Motor neuron (in vitro differentiated cells): ENCODE measurements at regions not wholly inside any gene's neighbourhood (a gene's known extent, or its start where the extent isn't known, plus 50 kb on each side); places are given as distances from the start of the nearest gene placed in this dataset.

ENCODE experiments used
- ATAC-seq, 8 experiments: fragments of 200-7000 bp; cut with Tn5 transposase; replicated peaks in 6 of 8; 2 replicates each; pipeline ENCODE4 v1.8.0; 2021; ENCODE audit warnings: mild to moderate bottlenecking in 8 of 8, moderate library complexity in 8 of 8
- H3K27ac ChIP-seq, 2 donors: fragments of 250-450 bp; sonication (Bioruptor Pico); 2 replicates each; pipeline ENCODE4 v1.9.0; 2021; ENCODE audit warnings: antibody characterized with exemption in 2 of 2, mild to moderate bottlenecking in 2 of 2, moderate library complexity in 1 of 2
- H3K4me1 ChIP-seq, 2 donors: fragments of 250-450 bp; sonication (Bioruptor Pico); replicated peaks in 1 of 2; 2 replicates each; pipeline ENCODE4 v1.6.1; 2021; ENCODE audit warnings: antibody characterized with exemption in 2 of 2, mild to moderate bottlenecking in 2 of 2, moderate library complexity in 1 of 2
- H3K4me3 ChIP-seq, 5 donors: fragments of 250-450 bp; sonication (Bioruptor Pico); 2 replicates each; pipeline ENCODE4 v1.9.0; 2021; ENCODE audit warnings: antibody characterized with exemption in 5 of 5, mild to moderate bottlenecking in 5 of 5, moderate library complexity in 4 of 5
- WGBS, 10 experiments: fragments of 450-650 bp; shearing (Covaris generic); methylation state at CpG; one replicate each; pipeline ENCODE4 v1.0.0; 2022; 5-methylcytosine and 5-hydroxymethylcytosine counted together
- in situ Hi-C, 9 experiments: fragments of 400-800 bp; cut with MboI; loops; one replicate each; pipeline ENCODE4 v1.15.0; 2021; ENCODE audit warnings: low sequenced_read_pairs in 9 of 9, low pct_unique_long_range_greater_than_20kb in 2 of 9; ENCODE audit not compliant: unreplicated experiment in 9 of 9

GRCh38 chr16:63975669-63976068, 1146.2 kb downstream of the CDH11 start:
- in situ Hi-C loops, result no loop called here
- H3K4me1 ChIP-seq, result peaks cover 3 to 4% of the 10 kb centered on the region in 2 donors
- H3K27ac ChIP-seq, result no peak overlapping the region
- 23 to 100% (median 93%) methylated on average over 1 to 3 of the region's 3 CpGs; no CpG with 5 or more reads in 3 of the 10 experiments for WGBS, 10 experiments
- no peak for ATAC-seq
- H3K4me3 ChIP-seq, result no peak overlapping the region

- in situ Hi-C loops, result no loop called here
- peaks cover 0 to 2% of the 10 kb centered on the region in 2 donors for H3K4me1 ChIP-seq
These were observed 1153.9 kb downstream of the CDH11 start for GRCh38 chr16:63967966-63968365.

GRCh38 chr16:63960321-63960720, 1161.5 kb downstream of the CDH11 start:
- no peak for ATAC-seq
- Histone ChIP-seq H3K4me3 (no peak overlapping the region), H3K27ac (no peak overlapping the region), H3K4me1 (peaks cover 0 to 7% of the 10 kb centered on the region in 2 donors)
- in situ Hi-C loops, result no loop called here

More at GRCh38 chr16:63967966-63968365, 1153.9 kb downstream of the CDH11 start:
- 0 to 89% (median 57%) methylated on average over 1 of the region's 1 CpG for WGBS, 10 experiments
- H3K27ac ChIP-seq, result no peak overlapping the region
- no peak for ATAC-seq
- H3K4me3 ChIP-seq, result no peak overlapping the region

- no peak overlapping the region for H3K27ac ChIP-seq
- no peak overlapping the region for H3K4me3 ChIP-seq
- in situ Hi-C loops, result no loop called here
- no peak for ATAC-seq
- H3K4me1 ChIP-seq, result no peaks in the 10 kb centered on the region
- 5 to 100% (median 98%) methylated on average over 1 to 2 of the region's 2 CpGs for WGBS, 10 experiments
These were observed 1174.8 kb downstream of the CDH11 start for GRCh38 chr16:63947022-63947421.

GRCh38 chr16:63945806-63946205, 1176.1 kb downstream of the CDH11 start:
- H3K4me3 ChIP-seq, result no peak overlapping the region
- H3K27ac ChIP-seq, result no peak overlapping the region
- in situ Hi-C loops, result no loop called here
- H3K4me1 ChIP-seq, result no peaks in the 10 kb centered on the region
- WGBS, 10 experiments, result 0 to 100% (median 48%) methylated on average over 1 of the region's 1 CpG; no CpG with 5 or more reads in 2 of the 10 experiments
- peak in 1 of 8 experiments; percentile 24 for ATAC-seq

GRCh38 chr16:63943566-63943965, 1178.3 kb downstream of the CDH11 start:
- in situ Hi-C loops, result no loop called here
- ATAC-seq, result no peak
- WGBS, 10 experiments, result 20 to 100% (median 81%) methylated on average over 1 to 6 of the region's 6 CpGs; no CpG with 5 or more reads in 3 of the 10 experiments
- H3K27ac ChIP-seq, result no peak overlapping the region
- H3K4me1 ChIP-seq, result no peaks in the 10 kb centered on the region
- H3K4me3 ChIP-seq, result no peak overlapping the region

GRCh38 chr16:63938661-63939060, 1183.2 kb downstream of the CDH11 start:
- in situ Hi-C loops, result no loop called here
- 13 to 100% (median 87%) methylated on average over 1 to 4 of the region's 4 CpGs for WGBS, 10 experiments
- Histone ChIP-seq H3K4me1 (peaks cover 0 to 3% of the 10 kb centered on the region in 2 donors), H3K27ac (no peak overlapping the region), H3K4me3 (no peak overlapping the region)
- no peak for ATAC-seq

- 0 to 100% (median 58%) methylated on average over 1 to 3 of the region's 3 CpGs; no CpG with 5 or more reads in 1 of the 10 experiments for WGBS, 10 experiments
- peaks cover 0 to 3% of the 10 kb centered on the region in 2 donors for H3K4me1 ChIP-seq
- H3K4me3 ChIP-seq, result no peak overlapping the region
- H3K27ac ChIP-seq, result no peak overlapping the region
- in situ Hi-C loops, result no loop called here
- ATAC-seq, result no peak
These were observed 1188.0 kb downstream of the CDH11 start for GRCh38 chr16:63933841-63934240.

- H3K4me3 ChIP-seq, result no peak overlapping the region
- H3K4me1 ChIP-seq, result no peaks in the 10 kb centered on the region
- H3K27ac ChIP-seq, result no peak overlapping the region
- WGBS, 10 experiments, result 7 to 100% (median 93%) methylated on average over 1 to 4 of the region's 4 CpGs; no CpG with 5 or more reads in 1 of the 10 experiments
- ATAC-seq, result no peak
- in situ Hi-C loops, result no loop called here
These were observed 1193.4 kb downstream of the CDH11 start for GRCh38 chr16:63928421-63928820.

GRCh38 chr16:63925221-63925620, 1196.6 kb downstream of the CDH11 start:
- 25 to 94% (median 66%) methylated on average over 1 to 5 of the region's 5 CpGs for WGBS, 10 experiments

GRCh38 chr16:63922560-63922959, 1199.3 kb downstream of the CDH11 start:
- Histone ChIP-seq H3K4me1 (no peaks in the 10 kb centered on the region), H3K4me3 (no peak overlapping the region), H3K27ac (no peak overlapping the region)
- ATAC-seq, result peak; percentile 37 to 96 (median 82)
- in situ Hi-C loops, result no loop called here

More at GRCh38 chr16:63925221-63925620, 1196.6 kb downstream of the CDH11 start:
- Histone ChIP-seq H3K4me1 (no peaks in the 10 kb centered on the region), H3K4me3 (no peak overlapping the region), H3K27ac (no peak overlapping the region)
- ATAC-seq, result no peak
- in situ Hi-C loops, result no loop called here

GRCh38 chr16:63921737-63922295, 1200.0 kb downstream of the CDH11 start:
- Histone ChIP-seq H3K27ac (no peak overlapping the region), H3K4me3 (no peak overlapping the region), H3K4me1 (no peaks in the 10 kb centered on the region)
- in situ Hi-C loops, result no loop called here
- peak in 1 of 8 experiments; percentile 27 for ATAC-seq
- WGBS, 10 experiments, result 0 to 100% (median 82%) methylated on average over 1 to 3 of the region's 3 CpGs

- Histone ChIP-seq H3K4me3 (no peak overlapping the region), H3K4me1 (no peaks in the 10 kb centered on the region), H3K27ac (no peak overlapping the region)
- in situ Hi-C loops, result no loop called here
- no peak for ATAC-seq
- WGBS, 10 experiments, result 20 to 100% (median 100%) methylated on average over 1 of the region's 1 CpG; no CpG with 5 or more reads in 2 of the 10 experiments
These were observed 1208.6 kb downstream of the CDH11 start for GRCh38 chr16:63913290-63913689.

- in situ Hi-C loops, result no loop called here
- no peak for ATAC-seq
- 60 to 100% (median 97%) methylated on average over 1 to 2 of the region's 2 CpGs; no CpG with 5 or more reads in 5 of the 10 experiments for WGBS, 10 experiments
- Histone ChIP-seq H3K27ac (no peak overlapping the region), H3K4me1 (no peaks in the 10 kb centered on the region), H3K4me3 (no peak overlapping the region)
These were observed 1214.6 kb downstream of the CDH11 start for GRCh38 chr16:63907251-63907650.
